ENCODE measurements at regions not wholly inside any gene's neighbourhood (a gene's known extent, or its start where the extent isn't known, plus 50 kb on each side); places are given as distances from the start of the nearest gene placed in this dataset.

DNA sequence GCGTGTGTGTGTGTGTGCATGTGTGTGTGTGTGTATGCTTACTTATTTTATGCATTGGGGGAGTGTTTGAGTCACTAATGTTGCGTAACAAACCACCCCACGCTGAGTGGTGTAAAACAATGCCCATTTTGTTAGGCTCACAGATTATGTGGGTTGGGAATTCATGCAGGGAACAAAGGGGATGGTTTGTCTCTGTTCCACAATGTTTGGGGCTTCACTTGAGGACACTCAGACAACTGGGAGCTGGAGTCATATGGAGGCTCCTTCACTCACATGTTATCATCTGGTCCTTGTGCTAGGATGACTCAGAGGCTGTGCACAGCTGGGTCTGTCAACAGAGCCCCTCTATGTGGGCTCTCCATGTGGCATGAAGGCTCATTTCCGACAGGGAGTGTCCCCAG is 51.3 kb upstream of the LARGE1 start:
- H3K27ac ChIP-seq, result no peak overlapping the region
- no peak for DNase-seq
- 61 to 69% (median 65%) methylated on average over 4 of the region's 4 CpGs for WGBS, 3 donors
- no peak overlapping the region for H3K4me3 ChIP-seq
- TF ChIP-seq, protein P1, sequence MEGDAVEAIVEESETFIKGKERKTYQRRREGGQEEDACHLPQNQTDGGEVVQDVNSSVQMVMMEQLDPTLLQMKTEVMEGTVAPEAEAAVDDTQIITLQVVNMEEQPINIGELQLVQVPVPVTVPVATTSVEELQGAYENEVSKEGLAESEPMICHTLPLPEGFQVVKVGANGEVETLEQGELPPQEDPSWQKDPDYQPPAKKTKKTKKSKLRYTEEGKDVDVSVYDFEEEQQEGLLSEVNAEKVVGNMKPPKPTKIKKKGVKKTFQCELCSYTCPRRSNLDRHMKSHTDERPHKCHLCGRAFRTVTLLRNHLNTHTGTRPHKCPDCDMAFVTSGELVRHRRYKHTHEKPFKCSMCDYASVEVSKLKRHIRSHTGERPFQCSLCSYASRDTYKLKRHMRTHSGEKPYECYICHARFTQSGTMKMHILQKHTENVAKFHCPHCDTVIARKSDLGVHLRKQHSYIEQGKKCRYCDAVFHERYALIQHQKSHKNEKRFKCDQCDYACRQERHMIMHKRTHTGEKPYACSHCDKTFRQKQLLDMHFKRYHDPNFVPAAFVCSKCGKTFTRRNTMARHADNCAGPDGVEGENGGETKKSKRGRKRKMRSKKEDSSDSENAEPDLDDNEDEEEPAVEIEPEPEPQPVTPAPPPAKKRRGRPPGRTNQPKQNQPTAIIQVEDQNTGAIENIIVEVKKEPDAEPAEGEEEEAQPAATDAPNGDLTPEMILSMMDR (IDR thresholded peaks at IDR 0.05), result no peak
- TF ChIP-seq POLR2A (IDR thresholded peaks at IDR 0.05) (no peak), EP300 (IDR thresholded peaks at IDR 0.05) (no peak)
- no peaks in the 10 kb centered on the region for H3K9me3 ChIP-seq
- no peaks in the 10 kb centered on the region for H3K4me1 ChIP-seq (ENCODE audit: insufficient read depth)
- intact Hi-C loops (cut with DNase I), result no loop called here
- H3K36me3 ChIP-seq, result no peaks in the 10 kb centered on the region
- H3K27me3 ChIP-seq, result no peaks in the 10 kb centered on the region

DNA sequence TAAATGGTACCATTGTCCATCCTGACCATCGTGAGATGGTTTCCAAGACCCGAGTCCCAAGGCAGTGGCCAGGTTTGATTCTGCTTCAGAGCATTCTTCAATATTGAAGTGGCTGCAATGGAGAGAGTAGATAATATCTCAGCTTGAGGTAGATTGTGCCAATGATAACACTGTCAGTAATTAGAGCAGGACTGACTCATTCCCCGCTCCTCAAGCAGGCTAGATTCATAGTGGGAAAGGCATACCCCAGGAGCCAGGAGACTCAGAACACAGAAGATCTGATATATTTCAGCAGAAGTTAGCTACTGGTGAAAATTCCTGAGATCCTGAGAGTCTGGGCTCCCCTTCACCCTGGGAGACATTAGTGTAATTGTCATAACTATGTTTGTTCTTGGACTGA is 55.6 kb upstream of the LARGE1 start:
- TF ChIP-seq, protein P1 (IDR thresholded peaks at IDR 0.05), result no peak
- TF ChIP-seq POLR2A (IDR thresholded peaks at IDR 0.05) (no peak), EP300 (IDR thresholded peaks at IDR 0.05) (no peak)
- intact Hi-C loops (cut with DNase I), result no loop called here
- WGBS, 3 donors, result 87 to 95% (median 93%) methylated on average over 3 of the region's 3 CpGs
- no peak for DNase-seq
- no peaks in the 10 kb centered on the region for H3K4me1 ChIP-seq (ENCODE audit: insufficient read depth)
- H3K27ac ChIP-seq, result no peak overlapping the region
- no peaks in the 10 kb centered on the region for H3K27me3 ChIP-seq
- no peaks in the 10 kb centered on the region for H3K9me3 ChIP-seq
- no peak overlapping the region for H3K4me3 ChIP-seq
- H3K36me3 ChIP-seq, result no peaks in the 10 kb centered on the region

DNA sequence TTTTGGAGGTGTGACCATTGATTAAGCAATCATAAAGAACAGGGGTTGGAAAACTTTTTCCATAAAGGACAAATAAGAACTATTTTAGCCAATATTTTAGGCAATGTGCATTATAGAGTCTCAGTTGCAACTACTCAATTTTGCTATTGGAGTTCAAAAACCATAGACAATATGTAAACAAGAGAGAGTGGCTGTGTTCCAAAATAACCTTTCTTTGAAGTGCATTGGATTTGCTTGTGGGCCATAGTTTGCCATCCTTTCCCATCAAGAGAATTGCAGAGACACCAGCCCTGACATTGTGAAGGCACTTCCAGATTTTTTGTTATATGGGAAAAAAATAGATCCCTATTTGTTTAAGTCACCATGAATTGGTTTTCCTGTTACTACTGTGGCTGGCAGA is 63.3 kb upstream of the LARGE1 start:
- TF ChIP-seq, protein P1 (IDR thresholded peaks at IDR 0.05), result no peak
- no peak for TF ChIP-seq POLR2A (IDR thresholded peaks at IDR 0.05)
- TF ChIP-seq EP300 (IDR thresholded peaks at IDR 0.05), result no peak
- Histone ChIP-seq H3K4me3 (no peak overlapping the region), H3K9me3 (no peaks in the 10 kb centered on the region), H3K4me1 (ENCODE audit: insufficient read depth) (no peaks in the 10 kb centered on the region), H3K36me3 (no peaks in the 10 kb centered on the region), H3K27ac (no peak overlapping the region), H3K27me3 (no peaks in the 10 kb centered on the region)
- no peak for DNase-seq
- intact Hi-C loops (cut with DNase I), result no loop called here

DNA sequence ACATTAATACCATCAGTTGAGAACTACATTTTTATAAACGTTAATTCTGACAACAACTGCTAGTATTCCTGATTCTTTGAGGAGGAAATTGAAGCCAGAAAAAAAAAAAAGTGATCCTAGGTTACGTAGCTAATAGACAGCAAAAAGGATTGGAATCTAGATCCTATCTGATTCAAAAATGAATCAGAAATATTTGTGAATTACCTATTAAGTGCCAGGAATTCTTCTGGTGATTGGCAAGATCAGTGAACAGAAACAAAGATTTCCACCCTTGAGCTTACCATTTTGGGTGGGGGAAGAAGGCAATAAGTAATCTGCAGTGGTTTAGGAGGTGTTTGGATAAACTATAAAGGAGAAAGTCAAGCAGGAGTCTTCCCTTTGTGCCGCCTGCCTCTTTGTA is 63.9 kb upstream of the LARGE1 start:
- TF ChIP-seq EP300 (IDR thresholded peaks at IDR 0.05) (no peak), POLR2A (IDR thresholded peaks at IDR 0.05) (no peak)
- TF ChIP-seq, protein P1 (IDR thresholded peaks at IDR 0.05), result no peak
- WGBS, 3 donors, result 58 to 69% (median 64%) methylated on average over 3 of the region's 3 CpGs

More for the DNA sequence above, 63.9 kb upstream of the LARGE1 start:
- no peak for DNase-seq
- no peak overlapping the region for H3K4me3 ChIP-seq
- H3K9me3 ChIP-seq, result no peaks in the 10 kb centered on the region
- H3K27ac ChIP-seq, result no peak overlapping the region
- no peaks in the 10 kb centered on the region for H3K36me3 ChIP-seq
- H3K27me3 ChIP-seq, result no peaks in the 10 kb centered on the region
- intact Hi-C loops (cut with DNase I), result no loop called here
- H3K4me1 ChIP-seq (ENCODE audit: insufficient read depth), result no peaks in the 10 kb centered on the region

All from ovary (tissue), 7 donors.